H1 (cell line): ENCODE measurements at regions not wholly inside any gene's neighbourhood (a gene's known extent, or its start where the extent isn't known, plus 50 kb on each side); places are given as distances from the start of the nearest gene placed in this dataset.

ENCODE experiments used
- CTCF ChIA-PET: fragments of 300-600 bp; sonication (Branson Sonifier 250); formaldehyde crosslinking; loops from one replicate; lab custom pipeline; 2021; ENCODE audit not compliant: partially characterized antibody; lab: Charles Lee
- POLR2A ChIA-PET: fragments of 300-600 bp; sonication (Branson Sonifier 250); formaldehyde crosslinking; loops from one replicate; lab custom pipeline; 2021; ENCODE audit warnings: inconsistent platforms; ENCODE audit not compliant: partially characterized antibody; lab: Charles Lee
- DNase-seq, 2 experiments: peaks; one replicate each; pipeline versions ENCODE4 v3.0.0 to v3.0.0-alpha.2; 2010 to 2022; ENCODE audit warnings: low spot score in 2 of 2, low read depth in 1 of 2, mixed read lengths in 1 of 2
- FAIRE-seq: peaks from 2 replicates; lab custom pipeline; 2011; peaks lifted over from hg19 to GRCh38; lab: Jason Lieb, UNC
- H2AFZ ChIP-seq: 2 replicates; pipeline ENCODE4 v1.8.1; 2012; ENCODE audit warnings: low read length, inconsistent platforms
- H2AK5ac ChIP-seq: 2 replicates; pipeline ENCODE4 v1.6.1; 2013; ENCODE audit warnings: low read depth, low read length
- H2BK120ac ChIP-seq: replicated peaks from 2 replicates; pipeline ENCODE3; 2013; ENCODE audit warnings: low read depth, low read length, inconsistent platforms
- H2BK12ac ChIP-seq: 2 replicates; pipeline ENCODE4 v1.6.1; 2013; ENCODE audit warnings: low read depth, low read length
- H2BK15ac ChIP-seq: 2 replicates; pipeline ENCODE4 v1.6.1; 2013; ENCODE audit warnings: low read length
- H2BK20ac ChIP-seq: 2 replicates; pipeline ENCODE4 v1.6.1; 2013; ENCODE audit warnings: low read length
- H2BK5ac ChIP-seq: 2 replicates; pipeline ENCODE4 v1.6.1; 2013; ENCODE audit warnings: low read depth, low read length
- H3K14ac ChIP-seq: 2 replicates; pipeline ENCODE4 v1.6.1; 2013; ENCODE audit warnings: inconsistent platforms; ENCODE audit not compliant: insufficient read length
- H3K18ac ChIP-seq: 2 replicates; pipeline ENCODE4 v1.6.1; 2013; ENCODE audit warnings: low read length; ENCODE audit errors: extremely low read depth
- H3K23ac ChIP-seq: 2 replicates; pipeline ENCODE4 v1.6.1; 2013; ENCODE audit warnings: inconsistent platforms; ENCODE audit not compliant: insufficient read length
- H3K23me2 ChIP-seq: 2 replicates; pipeline ENCODE4 v1.6.1; 2013; ENCODE audit warnings: low read depth, low read length
- H3K27ac ChIP-seq: 2 replicates; pipeline ENCODE4 v1.6.1; 2011; ENCODE audit warnings: low read depth, low read length, inconsistent platforms
- H3K27me3 ChIP-seq, 4 experiments: replicated peaks in 1 of 4; 1 replicate in 1 of 4; 2 replicates in 3 of 4; pipeline versions ENCODE4 v1.6.1 to v1.8.1; 2011 to 2013; ENCODE audit warnings: low read length in 3 of 4, mild to moderate bottlenecking in 3 of 4, inconsistent platforms in 2 of 4, mixed read lengths in 2 of 4, moderate library complexity in 1 of 4; ENCODE audit not compliant: control insufficient read depth in 3 of 4, insufficient read depth in 3 of 4; ENCODE audit errors: extremely low read depth in 1 of 4
- H3K36me3 ChIP-seq, 4 experiments: 2 replicates each; pipeline versions ENCODE4 v1.6.1 to v1.8.1; 2011 to 2013; ENCODE audit warnings: mild to moderate bottlenecking in 4 of 4, low read length in 3 of 4, moderate library complexity in 2 of 4, control low read depth in 1 of 4, inconsistent platforms in 1 of 4; ENCODE audit not compliant: insufficient read depth in 4 of 4, control insufficient read depth in 2 of 4
- H3K4ac ChIP-seq: replicated peaks from 2 replicates; pipeline ENCODE3; 2013; ENCODE audit warnings: low read length, low read depth, mixed read lengths, inconsistent platforms; ENCODE audit not compliant: insufficient read length
- H3K4me1 ChIP-seq, 4 experiments: replicated peaks in 1 of 4; 1 replicate in 1 of 4; 2 replicates in 3 of 4; pipeline versions ENCODE4 v1.6.1 to v1.8.1; 2011 to 2013; ENCODE audit warnings: low read length in 3 of 4, inconsistent platforms in 2 of 4, mixed read lengths in 1 of 4; ENCODE audit not compliant: insufficient read depth in 4 of 4, control insufficient read depth in 3 of 4
- H3K4me2 ChIP-seq, 2 experiments: 2 replicates each; pipeline versions ENCODE4 v1.6.1 to v1.8.1; 2011 to 2013; ENCODE audit warnings: low read depth in 2 of 2, low read length in 2 of 2, control low read depth in 1 of 2, inconsistent platforms in 1 of 2, mild to moderate bottlenecking in 1 of 2; ENCODE audit not compliant: insufficient read depth in 1 of 2
- H3K4me3 ChIP-seq, 4 experiments: fragments of 200-600, 300-600 bp in 1 of 4; sonication (generic), shearing (Covaris generic), sonication (Bioruptor Twin) in 1 of 4; 2 replicates each; pipeline versions ENCODE4 v1.5.1 to v1.8.1; 2011 to 2016; ENCODE audit warnings: low read length in 4 of 4, low read depth in 3 of 4, control low read depth in 2 of 4, inconsistent platforms in 2 of 4, mild to moderate bottlenecking in 2 of 4, mixed read lengths in 1 of 4, moderate library complexity in 1 of 4; ENCODE audit not compliant: insufficient read depth in 2 of 4; ENCODE audit errors: extremely low read depth in 1 of 4
- H3K56ac ChIP-seq: replicated peaks from 2 replicates; pipeline ENCODE3; 2013; ENCODE audit warnings: low read depth, mild to moderate bottlenecking, mixed read lengths, low read length, inconsistent platforms; ENCODE audit not compliant: insufficient read length
- H3K79me1 ChIP-seq: 2 replicates; pipeline ENCODE4 v1.6.1; 2013; ENCODE audit warnings: low read depth, low read length, control low read depth
- H3K79me2 ChIP-seq, 2 experiments: 2 replicates each; pipeline versions ENCODE4 v1.6.1 to v1.8.1; 2012 to 2013; ENCODE audit warnings: low read length in 2 of 2, mild to moderate bottlenecking in 2 of 2, inconsistent platforms in 1 of 2; ENCODE audit not compliant: insufficient read depth in 2 of 2, control insufficient read depth in 1 of 2
- H3K9ac ChIP-seq, 4 experiments: replicated peaks in 1 of 4; 1 replicate in 1 of 4; 2 replicates in 3 of 4; pipeline versions ENCODE4 v1.6.1 to v1.8.1; 2011 to 2013; ENCODE audit warnings: low read depth in 3 of 4, low read length in 3 of 4, control low read depth in 2 of 4, mild to moderate bottlenecking in 2 of 4, moderate library complexity in 2 of 4, inconsistent platforms in 1 of 4; ENCODE audit errors: extremely low read depth in 1 of 4
- H3K9me3 ChIP-seq, 2 experiments: 2 replicates each; pipeline versions ENCODE4 v1.6.1 to v1.8.1; 2012 to 2013; ENCODE audit warnings: mild to moderate bottlenecking in 2 of 2, moderate library complexity in 2 of 2, control low read depth in 1 of 2, inconsistent platforms in 1 of 2, low read depth in 1 of 2, low read length in 1 of 2, mixed read lengths in 1 of 2; ENCODE audit not compliant: insufficient read depth in 2 of 2
- H4K20me1 ChIP-seq, 2 experiments: replicated peaks in 1 of 2; 2 replicates each; pipeline versions ENCODE3 to v1.8.1; 2011 to 2013; ENCODE audit warnings: inconsistent platforms in 2 of 2, low read length in 2 of 2, mild to moderate bottlenecking in 1 of 2; ENCODE audit not compliant: insufficient read depth in 2 of 2, control insufficient read depth in 1 of 2
- H4K5ac ChIP-seq: 2 replicates; pipeline ENCODE4 v1.6.1; 2013; ENCODE audit warnings: low read length, low read depth, mixed read lengths, inconsistent platforms; ENCODE audit not compliant: insufficient read length
- H4K8ac ChIP-seq: 2 replicates; pipeline ENCODE4 v1.8.0; 2013; ENCODE audit warnings: mild to moderate bottlenecking, moderate library complexity, low read length, inconsistent platforms; ENCODE audit not compliant: insufficient read depth; ENCODE audit errors: extremely low read depth
- H4K91ac ChIP-seq: replicated peaks from 2 replicates; pipeline ENCODE3; 2013; ENCODE audit warnings: low read length, mixed read lengths, inconsistent platforms; ENCODE audit not compliant: insufficient read length
- CHD1 ChIP-seq: IDR thresholded peaks from 2 replicates; pipeline ENCODE4 v1.6.1; 2012; ENCODE audit warnings: low read depth, low read length, improper control_type of control experiment
- HDAC2 ChIP-seq, 2 experiments: fragments of 300-600 bp in 1 of 2; sonication (generic) in 1 of 2; IDR thresholded peaks; 2 replicates each; pipeline ENCODE4 v1.6.1; 2011 to 2012; ENCODE audit warnings: low read depth in 2 of 2, low read length in 2 of 2, mild to moderate bottlenecking in 2 of 2, moderate library complexity in 2 of 2, borderline replicate concordance in 1 of 2, inconsistent platforms in 1 of 2
- HDAC6 ChIP-seq: IDR thresholded peaks from one replicate; pipeline ENCODE4 v1.7.1; 2012; ENCODE audit warnings: low read depth, mild to moderate bottlenecking, inconsistent platforms, low read length, moderate library complexity
- POLR2AphosphoS5 ChIP-seq: IDR thresholded peaks from 2 replicates; pipeline ENCODE4 v1.6.1; 2011; ENCODE audit warnings: low read depth, low read length
- RNF2 ChIP-seq: fragments of 200-900, 300-1000 bp; sonication (generic); IDR thresholded peaks from 2 replicates; pipeline ENCODE4 v1.7.1; 2016; ENCODE audit warnings: borderline replicate concordance, low read depth, mild to moderate bottlenecking, antibody characterized with exemption, low read length; ENCODE audit not compliant: poor library complexity, severe bottlenecking; ENCODE audit errors: missing control alignments
- SIN3A ChIP-seq, 2 experiments: IDR thresholded peaks in 1 of 2; conservative IDR thresholded peaks in 1 of 2; 2 replicates each; pipeline ENCODE4 v1.6.1; 2011 to 2012; ENCODE audit warnings: low read length in 2 of 2, improper control_type of control experiment in 1 of 2, low read depth in 1 of 2, mild to moderate bottlenecking in 1 of 2
- SIRT6 ChIP-seq: IDR thresholded peaks from one replicate; pipeline ENCODE4 v1.7.1; 2012; ENCODE audit warnings: low read length, inconsistent platforms
- SP1 ChIP-seq: IDR thresholded peaks from 2 replicates; pipeline ENCODE4 v1.6.1; 2011; ENCODE audit warnings: low read depth, low read length
- SP4 ChIP-seq: IDR thresholded peaks from 2 replicates; pipeline ENCODE4 v1.6.1; 2012; ENCODE audit warnings: low read length, inconsistent platforms
- SRF ChIP-seq: IDR thresholded peaks from 2 replicates; pipeline ENCODE4 v1.6.1; 2011; ENCODE audit warnings: mild to moderate bottlenecking, low read depth, low read length, moderate library complexity
- TAF1 ChIP-seq: IDR thresholded peaks from 2 replicates; pipeline ENCODE4 v1.6.1; 2011; ENCODE audit warnings: mild to moderate bottlenecking, low read depth, low read length
- YY1 ChIP-seq: IDR thresholded peaks from 2 replicates; pipeline ENCODE4 v1.6.1; 2011; ENCODE audit warnings: low read depth, mild to moderate bottlenecking, low read length
- TF ChIP-seq, protein P1 (sequence below): IDR thresholded peaks from 2 replicates; pipeline ENCODE4 v1.6.1; 2012; ENCODE audit warnings: inconsistent platforms
- TF ChIP-seq, protein P2 (sequence below): IDR thresholded peaks from 2 replicates; pipeline ENCODE4 v1.6.1; 2012; ENCODE audit warnings: inconsistent platforms

DNA sequence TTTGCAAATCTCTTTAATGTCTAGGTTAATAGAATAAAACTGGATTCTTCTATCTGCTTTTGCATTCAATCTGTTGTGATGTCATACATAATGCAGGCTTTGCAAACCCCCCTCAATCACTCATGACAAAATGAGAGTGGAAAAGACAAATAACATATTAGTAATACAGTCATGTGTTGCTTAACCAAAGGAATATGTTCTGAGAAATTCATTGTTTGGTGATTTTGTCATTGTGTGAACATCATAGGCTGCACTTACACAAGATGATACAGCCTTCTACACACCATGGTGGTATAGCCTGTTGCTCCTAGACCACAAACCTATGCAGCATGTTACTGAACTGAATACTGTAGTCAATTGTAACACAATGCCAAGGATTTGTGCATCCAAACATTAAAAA, 87.3 kb upstream of the SEC61G start:
- Histone ChIP-seq H3K4ac (no peak overlapping the region), H3K23me2 (no peaks in the 10 kb centered on the region), H3K36me3 (no peaks in the 10 kb centered on the region), H2AK5ac (no peak overlapping the region), H3K27me3 (no peaks in the 10 kb centered on the region), H4K91ac (no peak overlapping the region), H2BK5ac (no peak overlapping the region), H3K4me2 (no peak overlapping the region), H2BK15ac (no peak overlapping the region), H3K9ac (no peak overlapping the region), H3K27ac (no peak overlapping the region), H3K4me3 (no peak overlapping the region), H4K20me1 (no peaks in the 10 kb centered on the region), H4K5ac (no peak overlapping the region), H4K8ac (no peak overlapping the region), H3K79me2 (no peaks in the 10 kb centered on the region), H3K9me3 (0 out of 4 replicates have a peak, but pooled peaks cover 0 to 2% of the 10 kb centered on the region in 2 experiments), H2AFZ (no peak overlapping the region), H3K18ac (no peak overlapping the region), H2BK20ac (no peak overlapping the region), H3K79me1 (no peaks in the 10 kb centered on the region), H3K56ac (no peak overlapping the region), H3K4me1 (peaks cover 0 to 3% (median 0%) of the 10 kb centered on the region in 4 experiments; a peak in 1 of 7 replicates), H3K23ac (no peak overlapping the region), H2BK120ac (no peak overlapping the region), H3K14ac (no peak overlapping the region), H2BK12ac (no peak overlapping the region)
- ChIA-PET CTCF (interaction anchor here (1.0 kb wide), 1 partner anchor 71 kb away, joined by 3 read pairs; no protein-coding TSS in a partner anchor), POLR2A (no interaction called here)
- no peak for TF ChIP-seq RNF2
- TF ChIP-seq, protein P1, sequence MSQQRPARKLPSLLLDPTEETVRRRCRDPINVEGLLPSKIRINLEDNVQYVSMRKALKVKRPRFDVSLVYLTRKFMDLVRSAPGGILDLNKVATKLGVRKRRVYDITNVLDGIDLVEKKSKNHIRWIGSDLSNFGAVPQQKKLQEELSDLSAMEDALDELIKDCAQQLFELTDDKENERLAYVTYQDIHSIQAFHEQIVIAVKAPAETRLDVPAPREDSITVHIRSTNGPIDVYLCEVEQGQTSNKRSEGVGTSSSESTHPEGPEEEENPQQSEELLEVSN = no peak
- no peak for TF ChIP-seq YY1
- TF ChIP-seq POLR2AphosphoS5 = no peak
- no peak for TF ChIP-seq TAF1
- TF ChIP-seq, protein P2, sequence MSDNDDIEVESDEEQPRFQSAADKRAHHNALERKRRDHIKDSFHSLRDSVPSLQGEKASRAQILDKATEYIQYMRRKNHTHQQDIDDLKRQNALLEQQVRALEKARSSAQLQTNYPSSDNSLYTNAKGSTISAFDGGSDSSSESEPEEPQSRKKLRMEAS = no peak
- no peak for TF ChIP-seq SP1
- no peak for TF ChIP-seq SIRT6
- TF ChIP-seq SP4 = no peak
- TF ChIP-seq HDAC2 (IDR thresholded peaks at IDR 0.05; ENCODE audit: borderline replicate concordance in 1 of 2, low read depth in 2 of 2, low read length in 2 of 2) = no peak
- no peak for TF ChIP-seq HDAC6
- no peak for TF ChIP-seq CHD1
- no peak for TF ChIP-seq SRF
- no peak for TF ChIP-seq SIN3A (conservative IDR thresholded peaks at IDR 0.05 in 1 of 2, IDR thresholded peaks at IDR 0.05 in 1 of 2; ENCODE audit: low read depth in 1 of 2, low read length in 2 of 2)
- FAIRE-seq (no peak), DNase-seq (no peak)
